HG02623 (cell line): ENCODE measurements at regions not wholly inside any gene's neighbourhood (a gene's known extent, or its start where the extent isn't known, plus 50 kb on each side); places are given as distances from the start of the nearest gene placed in this dataset.
"Not testable (repeated sequence)": the region's sequence is repeated elsewhere in the genome, so short reads cannot be mapped to it uniquely, and the experiment has no call there.

Experiments used
- ATAC-seq: cut with Tn5 transposase; IDR thresholded peaks from one replicate; pipeline ENCODE4 v1.9.1; 2021; ENCODE audit warnings: moderate library complexity; ENCODE audit not compliant: unreplicated experiment

DNA sequence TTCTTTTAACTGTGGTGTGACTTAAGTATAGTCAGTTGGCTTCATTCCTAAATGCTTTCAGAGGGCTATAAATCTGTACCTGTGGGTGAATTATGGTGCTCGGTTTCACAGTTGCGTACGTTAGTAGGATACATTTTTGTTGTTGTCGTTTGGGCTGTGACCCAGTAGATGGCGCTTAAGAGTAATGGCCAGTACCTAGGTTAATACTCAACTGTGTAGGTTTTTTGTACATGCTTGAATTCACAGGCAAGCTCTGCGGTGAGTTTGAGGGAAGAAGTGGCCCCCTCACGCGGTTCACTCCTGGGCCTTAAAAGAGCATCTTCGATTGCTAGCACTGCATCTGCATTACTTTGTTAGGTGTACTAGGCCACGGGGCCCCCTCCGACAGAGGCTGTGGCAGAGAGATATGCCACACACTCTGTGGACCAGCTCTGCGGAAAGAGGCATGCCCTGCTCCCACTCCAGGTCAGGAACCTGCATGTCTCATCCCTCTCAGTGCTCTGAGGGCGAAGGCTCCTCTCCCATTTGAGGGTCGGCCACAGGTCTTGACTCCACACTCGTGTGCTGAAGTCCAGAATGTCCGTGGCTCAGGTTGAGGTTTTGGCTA, 224.6 kb upstream of the TBL1Y start:
- ATAC-seq, result not testable (repeated sequence)

DNA sequence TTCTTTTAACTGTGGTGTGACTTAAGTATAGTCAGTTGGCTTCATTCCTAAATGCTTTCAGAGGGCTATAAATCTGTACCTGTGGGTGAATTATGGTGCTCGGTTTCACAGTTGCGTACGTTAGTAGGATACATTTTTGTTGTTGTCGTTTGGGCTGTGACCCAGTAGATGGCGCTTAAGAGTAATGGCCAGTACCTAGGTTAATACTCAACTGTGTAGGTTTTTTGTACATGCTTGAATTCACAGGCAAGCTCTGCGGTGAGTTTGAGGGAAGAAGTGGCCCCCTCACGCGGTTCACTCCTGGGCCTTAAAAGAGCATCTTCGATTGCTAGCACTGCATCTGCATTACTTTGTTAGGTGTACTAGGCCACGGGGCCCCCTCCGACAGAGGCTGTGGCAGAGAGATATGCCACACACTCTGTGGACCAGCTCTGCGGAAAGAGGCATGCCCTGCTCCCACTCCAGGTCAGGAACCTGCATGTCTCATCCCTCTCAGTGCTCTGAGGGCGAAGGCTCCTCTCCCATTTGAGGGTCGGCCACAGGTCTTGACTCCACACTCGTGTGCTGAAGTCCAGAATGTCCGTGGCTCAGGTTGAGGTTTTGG, 208.8 kb upstream of the TBL1Y start:
- not testable (repeated sequence) for ATAC-seq

DNA sequence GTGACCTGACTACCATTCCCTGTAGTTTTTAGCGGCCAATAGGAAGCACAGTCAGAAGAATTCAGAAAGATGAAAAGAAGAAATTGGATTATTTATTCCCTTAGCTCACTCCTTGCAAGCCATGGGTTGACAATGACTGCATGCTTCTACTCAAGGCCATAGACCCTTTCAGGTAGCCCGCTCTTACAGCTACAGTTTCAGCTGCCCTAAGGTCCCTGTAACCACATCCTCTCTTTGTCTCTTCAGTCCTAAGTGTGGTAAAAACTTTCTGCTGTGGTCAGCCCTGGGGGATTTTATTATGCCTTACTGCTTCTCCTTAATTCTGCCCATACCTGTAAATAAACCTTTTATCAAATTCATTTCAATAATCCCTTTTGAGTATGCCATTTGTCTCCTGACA, 189.1 kb upstream of the TBL1Y start:
- not testable (repeated sequence) for ATAC-seq

DNA sequence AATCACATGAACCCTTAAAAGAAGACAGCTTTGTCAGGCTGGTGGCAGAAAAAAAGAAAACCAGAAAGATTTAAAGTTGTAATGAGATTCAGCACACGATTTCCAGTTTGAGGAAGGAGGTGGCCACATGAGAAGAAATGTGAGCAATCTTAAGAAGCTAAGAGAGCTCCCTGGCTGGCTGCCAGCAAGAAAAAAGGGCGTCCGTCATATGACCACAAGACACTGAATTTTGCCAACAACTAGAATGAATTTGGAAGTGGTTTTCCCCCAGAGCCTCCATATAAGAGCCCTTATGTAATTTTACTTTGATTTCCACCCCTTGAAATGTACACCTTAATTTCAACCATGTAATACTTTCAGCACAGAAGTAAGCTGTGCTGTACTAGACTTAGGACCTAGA, 163.3 kb upstream of the TBL1Y start:
- not testable (repeated sequence) for ATAC-seq

DNA sequence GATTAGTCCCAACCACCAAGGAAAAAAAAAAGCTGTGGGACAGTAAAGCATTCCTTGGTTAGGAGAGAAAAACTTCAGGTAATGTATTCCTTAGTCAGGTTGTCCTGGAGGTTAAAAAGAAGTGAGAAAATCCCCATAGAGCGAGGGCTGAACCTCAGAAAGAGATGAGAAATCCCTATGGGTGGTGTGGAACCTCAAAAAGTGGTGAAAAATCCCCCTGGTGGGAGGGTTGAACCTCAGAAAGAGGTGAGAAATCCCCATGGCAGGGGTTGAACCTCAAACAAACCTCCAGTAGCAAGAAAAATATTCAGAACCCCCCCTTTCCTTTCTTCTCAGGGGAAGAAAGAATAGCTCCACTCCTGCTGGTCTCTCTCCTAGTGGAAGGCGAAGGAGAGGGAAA, 128.2 kb upstream of the TBL1Y start:
- ATAC-seq, result peak; percentile 58

DNA sequence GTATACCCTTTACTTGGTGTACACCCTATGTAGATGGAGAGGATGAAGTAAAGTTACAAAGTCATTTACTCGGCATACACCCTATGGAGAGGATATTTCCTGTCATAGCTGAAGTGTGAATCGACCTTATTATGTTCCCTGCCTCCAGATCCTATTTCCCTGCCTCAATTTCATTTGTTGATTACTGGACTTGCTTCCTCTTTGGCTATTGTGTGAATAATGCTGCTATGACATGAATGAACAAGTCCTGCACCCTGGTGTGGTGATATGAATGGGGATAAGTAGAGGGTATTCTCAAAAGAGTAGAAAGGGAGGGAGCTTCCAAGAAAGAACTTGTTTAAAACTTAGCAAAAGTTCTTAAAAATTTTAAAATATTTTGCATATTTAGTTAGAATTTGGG, 123.5 kb upstream of the TBL1Y start:
- no peak for ATAC-seq

DNA sequence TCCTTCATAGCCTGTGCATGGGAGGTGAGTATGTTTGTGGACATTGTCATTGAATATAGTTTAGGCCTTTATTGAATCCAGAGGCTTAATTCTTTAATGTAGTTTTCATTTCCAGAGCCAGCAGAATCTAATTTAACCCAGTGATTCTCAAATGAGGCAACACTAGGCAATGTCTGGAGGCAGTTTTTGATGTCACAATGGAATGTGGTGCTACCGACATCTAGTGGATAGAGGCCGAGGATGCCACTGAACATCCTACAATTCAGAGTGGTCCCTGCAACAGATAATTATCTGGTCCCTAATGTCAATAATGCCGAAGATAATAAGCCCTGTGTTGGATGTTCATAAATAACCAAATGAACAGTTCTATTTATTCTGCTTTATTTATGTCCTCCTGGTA, 98.9 kb upstream of the TBL1Y start:
- ATAC-seq, result no peak
